ENCODE measurements at regions not wholly inside any gene's neighbourhood (a gene's known extent, or its start where the extent isn't known, plus 50 kb on each side); places are given as distances from the start of the nearest gene placed in this dataset.
A peak's percentile ranks its signal among the peaks of the same experiment; 100 is the strongest.

DNA sequence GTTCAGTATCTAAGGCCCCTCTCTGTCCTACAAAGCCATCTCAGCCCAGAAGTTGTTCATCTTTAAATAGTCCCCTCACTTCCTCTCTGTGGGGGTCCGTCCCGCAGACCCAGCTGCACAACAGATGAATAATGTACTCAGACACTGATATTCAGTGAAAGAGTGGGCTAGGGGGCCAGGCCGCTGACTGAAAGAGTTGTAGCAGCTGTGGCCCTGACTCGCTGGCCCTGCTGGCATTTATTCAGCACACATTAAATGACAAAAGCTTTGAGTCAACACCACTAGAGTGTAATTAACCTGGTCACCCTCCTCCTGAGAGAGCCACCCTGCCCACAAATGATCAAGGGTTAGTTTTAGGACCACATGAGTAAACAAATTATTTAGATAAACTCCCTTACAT, 76.3 kb downstream of the MED10 start:
- Mint-ChIP-seq H3K36me3 (ENCODE audit: low read depth) (no peaks in the 10 kb centered on the region), H3K9me3 (no peaks in the 10 kb centered on the region), H3K27ac (no peak overlapping the region), H3K27me3 (peaks cover 10% of the 10 kb centered on the region), H3K4me3 (no peak overlapping the region), H3K4me1 (no peaks in the 10 kb centered on the region)
- DNase-seq (no peak), ATAC-seq (ENCODE audit: low read depth) (no peak)
- intact Hi-C loops (cut with micrococcal nuclease), result no loop called here
- CTCF ChIA-PET, result no interaction called here
- POLR2A ChIA-PET, result no interaction called here
- TF ChIP-seq, protein P1, sequence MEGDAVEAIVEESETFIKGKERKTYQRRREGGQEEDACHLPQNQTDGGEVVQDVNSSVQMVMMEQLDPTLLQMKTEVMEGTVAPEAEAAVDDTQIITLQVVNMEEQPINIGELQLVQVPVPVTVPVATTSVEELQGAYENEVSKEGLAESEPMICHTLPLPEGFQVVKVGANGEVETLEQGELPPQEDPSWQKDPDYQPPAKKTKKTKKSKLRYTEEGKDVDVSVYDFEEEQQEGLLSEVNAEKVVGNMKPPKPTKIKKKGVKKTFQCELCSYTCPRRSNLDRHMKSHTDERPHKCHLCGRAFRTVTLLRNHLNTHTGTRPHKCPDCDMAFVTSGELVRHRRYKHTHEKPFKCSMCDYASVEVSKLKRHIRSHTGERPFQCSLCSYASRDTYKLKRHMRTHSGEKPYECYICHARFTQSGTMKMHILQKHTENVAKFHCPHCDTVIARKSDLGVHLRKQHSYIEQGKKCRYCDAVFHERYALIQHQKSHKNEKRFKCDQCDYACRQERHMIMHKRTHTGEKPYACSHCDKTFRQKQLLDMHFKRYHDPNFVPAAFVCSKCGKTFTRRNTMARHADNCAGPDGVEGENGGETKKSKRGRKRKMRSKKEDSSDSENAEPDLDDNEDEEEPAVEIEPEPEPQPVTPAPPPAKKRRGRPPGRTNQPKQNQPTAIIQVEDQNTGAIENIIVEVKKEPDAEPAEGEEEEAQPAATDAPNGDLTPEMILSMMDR (IDR thresholded peaks at IDR 0.05), result no peak

DNA sequence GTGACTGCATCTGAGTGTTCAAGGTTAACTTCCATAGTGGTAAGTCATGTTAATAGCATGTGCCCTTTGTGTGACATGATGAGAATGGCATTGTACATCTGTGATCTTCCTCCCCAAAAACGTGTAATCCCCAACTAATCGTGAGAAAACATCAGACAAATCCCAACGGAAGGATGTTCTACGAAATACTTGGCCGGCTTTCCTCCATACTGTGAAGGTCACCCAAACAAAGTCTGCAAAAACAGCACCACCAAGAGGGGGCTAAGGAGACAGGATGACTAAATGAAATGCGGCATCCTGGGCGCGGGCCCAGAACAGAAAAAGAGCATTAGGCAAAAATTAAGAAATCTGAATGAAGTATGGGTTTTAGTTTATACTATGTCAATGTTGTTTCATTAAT, 81.8 kb downstream of the MED10 start:
- intact Hi-C loops (cut with micrococcal nuclease), result loop anchor here (10.0 kb wide), 1 partner anchor 802 kb away; no protein-coding TSS in a partner anchor
- DNase-seq (no peak), ATAC-seq (ENCODE audit: low read depth) (no peak)
- TF ChIP-seq, protein P1 (IDR thresholded peaks at IDR 0.05), result no peak
- Mint-ChIP-seq H3K27me3 (peaks cover 5% of the 10 kb centered on the region), H3K36me3 (ENCODE audit: low read depth) (no peaks in the 10 kb centered on the region), H3K9me3 (peaks cover 2% of the 10 kb centered on the region), H3K4me1 (no peaks in the 10 kb centered on the region), H3K27ac (no peak overlapping the region), H3K4me3 (no peak overlapping the region)
- CTCF ChIA-PET, result no interaction called here
- POLR2A ChIA-PET, result interaction anchor here (0.7 kb wide), 1 partner anchor 36 kb away, joined by 5 read pairs; no protein-coding TSS in a partner anchor

DNA sequence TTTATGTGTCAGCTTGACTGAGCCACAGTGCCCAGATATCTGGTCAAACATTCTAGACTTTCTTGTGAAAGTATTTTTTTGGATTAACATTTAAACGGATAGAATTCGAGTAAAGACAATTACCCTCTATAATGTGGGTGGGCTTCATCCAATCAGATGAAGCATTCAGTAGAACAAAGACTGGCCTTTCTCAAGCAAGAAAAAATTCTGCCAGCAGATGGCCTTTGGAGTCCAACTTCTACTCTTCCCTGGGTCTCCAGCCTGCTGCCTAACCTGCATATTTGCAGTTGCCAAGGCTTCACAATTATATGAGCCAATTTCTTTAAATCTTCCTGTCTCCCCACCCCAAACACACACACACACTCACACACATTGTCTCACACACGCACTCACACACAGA, 86.4 kb downstream of the MED10 start:
- DNase-seq (no peak), ATAC-seq (ENCODE audit: low read depth) (no peak)
- peaks cover 2% of the 10 kb centered on the region for H3K9me3 Mint-ChIP-seq
- no peaks in the 10 kb centered on the region for H3K36me3 Mint-ChIP-seq (ENCODE audit: low read depth)
- no peaks in the 10 kb centered on the region for H3K4me1 Mint-ChIP-seq
- TF ChIP-seq, protein P1 (IDR thresholded peaks at IDR 0.05), result peak; percentile 23
- intact Hi-C loops (cut with micrococcal nuclease), result loop anchor here (1.0 to 10.0 kb wide), 3 partner anchors 285 to 797 kb away; no protein-coding TSS in a partner anchor
- no peak overlapping the region for H3K4me3 Mint-ChIP-seq
- no peaks in the 10 kb centered on the region for H3K27me3 Mint-ChIP-seq
- no peak overlapping the region for H3K27ac Mint-ChIP-seq
- CTCF ChIA-PET, result interaction anchor here (0.8 kb wide), 1 partner anchor 453 kb away, joined by 3 read pairs; no protein-coding TSS in a partner anchor
- POLR2A ChIA-PET, result no interaction called here

DNA sequence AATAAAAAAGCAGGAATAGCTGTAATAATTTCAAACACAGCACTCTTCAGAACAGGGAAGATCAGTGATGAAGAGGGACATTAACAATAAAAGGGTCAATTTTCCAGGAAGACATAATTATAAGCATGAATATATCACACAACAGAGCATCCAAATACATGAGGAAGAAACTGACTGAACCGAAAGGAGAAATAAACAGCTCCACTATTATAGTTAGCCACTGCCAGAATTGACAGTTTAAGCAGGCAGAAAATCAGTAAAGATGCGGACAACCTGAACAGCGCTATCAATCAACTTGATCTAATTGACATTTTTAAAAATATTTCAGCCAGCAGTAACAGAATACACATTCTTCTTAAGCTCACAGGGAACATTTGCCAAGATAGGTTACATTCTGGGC, 89.1 kb downstream of the MED10 start:
- TF ChIP-seq, protein P1 (IDR thresholded peaks at IDR 0.05), result no peak
- Mint-ChIP-seq H3K4me3 (no peak overlapping the region), H3K36me3 (ENCODE audit: low read depth) (no peaks in the 10 kb centered on the region), H3K27me3 (no peaks in the 10 kb centered on the region), H3K27ac (no peak overlapping the region), H3K4me1 (no peaks in the 10 kb centered on the region), H3K9me3 (no peaks in the 10 kb centered on the region)
- DNase-seq, result no peak
- intact Hi-C loops (cut with micrococcal nuclease), result no loop called here
- POLR2A ChIA-PET, result no interaction called here
- CTCF ChIA-PET, result no interaction called here
- ATAC-seq (ENCODE audit: low read depth), result no peak

DNA sequence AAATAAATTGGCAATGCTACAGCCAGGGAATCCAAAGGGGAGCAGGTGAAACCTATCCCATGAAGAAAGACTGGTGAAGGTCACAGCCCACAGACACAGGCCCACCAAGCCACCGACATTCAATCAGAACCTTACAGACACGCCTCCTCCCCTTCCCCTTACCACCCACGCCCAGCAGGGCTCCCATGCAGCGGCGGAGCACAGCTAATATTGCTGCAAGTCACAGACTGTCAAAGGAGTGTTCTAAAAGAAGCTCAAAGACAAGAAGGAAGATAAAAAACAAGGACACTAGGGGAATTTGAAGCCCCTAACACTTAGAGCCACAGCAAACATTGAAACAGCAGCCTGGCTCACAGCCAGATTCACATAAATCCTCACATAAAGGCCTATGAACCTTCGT, 91.2 kb downstream of the MED10 start:
- no peak for DNase-seq
- Mint-ChIP-seq H3K4me3 (no peak overlapping the region), H3K36me3 (ENCODE audit: low read depth) (no peaks in the 10 kb centered on the region), H3K27me3 (peaks cover 2% of the 10 kb centered on the region), H3K4me1 (no peaks in the 10 kb centered on the region), H3K27ac (no peak overlapping the region), H3K9me3 (no peaks in the 10 kb centered on the region)
- TF ChIP-seq, protein P1 (IDR thresholded peaks at IDR 0.05), result no peak
- ChIA-PET CTCF (no interaction called here), POLR2A (no interaction called here)
- intact Hi-C loops (cut with micrococcal nuclease), result no loop called here
- no peak for ATAC-seq (ENCODE audit: low read depth)
